Vagina (tissue), 2 donors: ENCODE measurements at regions not wholly inside any gene's neighbourhood (a gene's known extent, or its start where the extent isn't known, plus 50 kb on each side); places are given as distances from the start of the nearest gene placed in this dataset.

Experiments used
- DNase-seq, 2 donors: peaks; one replicate each; pipeline ENCODE4 v3.0.0-alpha.2; 2017; ENCODE audit errors: extremely low spot score in 2 of 2
- H3K27ac ChIP-seq: fragments of 200-600 bp; sonication (generic); one replicate; pipeline ENCODE4 v1.5.1; 2019
- H3K27me3 ChIP-seq: fragments of 200-600 bp; sonication (generic); one replicate; pipeline ENCODE4 v1.5.1; 2019
- H3K36me3 ChIP-seq, 2 donors: fragments of 200-600 bp; sonication (generic); one replicate each; pipeline ENCODE4 v1.5.1; 2017 to 2019
- H3K4me1 ChIP-seq: fragments of 200-600 bp; sonication (generic); one replicate; pipeline ENCODE4 v1.5.1; 2019
- H3K4me3 ChIP-seq, 2 donors: fragments of 200-600 bp; sonication (generic); 1 replicate in 1 of 2; 2 replicates in 1 of 2; pipeline ENCODE4 v1.5.1; 2016 to 2019
- H3K9me3 ChIP-seq: fragments of 200-600 bp; sonication (generic); one replicate; pipeline ENCODE4 v1.5.1; 2019
- POLR2A ChIP-seq, 2 donors: fragments of 450-650 bp; IDR thresholded peaks; one replicate each; pipeline ENCODE4 v1.6.1; 2017; ENCODE audit warnings: antibody characterized with exemption in 2 of 2, mild to moderate bottlenecking in 2 of 2, moderate library complexity in 2 of 2
- POLR2AphosphoS5 ChIP-seq, 2 donors: sonication (generic); formaldehyde crosslinking; IDR thresholded peaks; one replicate each; pipeline ENCODE4 v1.9.0; 2017; ENCODE audit warnings: antibody characterized with exemption in 2 of 2, mild to moderate bottlenecking in 2 of 2, low read depth in 1 of 2; ENCODE audit not compliant: insufficient read depth in 1 of 2
- intact Hi-C: fragments of 100-400 bp; cut with DNase I; formaldehyde crosslinking; loops from one replicate; pipeline ENCODE4 v1.15.1; 2023
- TF ChIP-seq, protein P1 (sequence below), 3 experiments: fragments of 450-650 bp in 2 of 3; fragments of 200-600 bp in 1 of 3; sonication (generic) in 1 of 3; IDR thresholded peaks; one replicate each; pipeline ENCODE4 v1.5.1; 2017 to 2019; ENCODE audit warnings: antibody characterized with exemption in 3 of 3, mild to moderate bottlenecking in 2 of 3, moderate library complexity in 2 of 3

DNA sequence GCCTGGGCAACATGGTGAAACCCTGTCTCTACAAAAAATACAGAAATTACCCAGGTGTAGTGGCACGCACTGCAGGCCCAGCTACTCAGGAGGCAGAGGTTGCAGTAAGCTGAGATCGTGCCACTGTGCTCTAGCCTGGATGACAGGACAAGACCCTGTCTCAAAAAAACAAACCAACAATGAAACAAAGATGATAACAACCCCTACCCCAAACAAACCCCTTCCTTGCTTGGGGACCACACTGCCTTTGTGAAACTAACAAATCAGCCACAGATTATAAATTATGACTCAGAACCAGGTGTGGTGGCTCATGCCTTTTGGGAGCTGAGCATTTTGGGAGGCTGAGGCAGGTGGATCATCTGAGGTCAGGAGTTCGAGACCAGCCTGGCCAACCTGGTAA, 75.3 kb upstream of the RPH3AL start:
- no peaks in the 10 kb centered on the region for H3K36me3 ChIP-seq
- TF ChIP-seq POLR2A (IDR thresholded peaks at IDR 0.05) = no peak
- TF ChIP-seq POLR2AphosphoS5 (IDR thresholded peaks at IDR 0.05; ENCODE audit: insufficient read depth in 1 of 2, low read depth in 1 of 2) = no peak
- TF ChIP-seq, protein P1, sequence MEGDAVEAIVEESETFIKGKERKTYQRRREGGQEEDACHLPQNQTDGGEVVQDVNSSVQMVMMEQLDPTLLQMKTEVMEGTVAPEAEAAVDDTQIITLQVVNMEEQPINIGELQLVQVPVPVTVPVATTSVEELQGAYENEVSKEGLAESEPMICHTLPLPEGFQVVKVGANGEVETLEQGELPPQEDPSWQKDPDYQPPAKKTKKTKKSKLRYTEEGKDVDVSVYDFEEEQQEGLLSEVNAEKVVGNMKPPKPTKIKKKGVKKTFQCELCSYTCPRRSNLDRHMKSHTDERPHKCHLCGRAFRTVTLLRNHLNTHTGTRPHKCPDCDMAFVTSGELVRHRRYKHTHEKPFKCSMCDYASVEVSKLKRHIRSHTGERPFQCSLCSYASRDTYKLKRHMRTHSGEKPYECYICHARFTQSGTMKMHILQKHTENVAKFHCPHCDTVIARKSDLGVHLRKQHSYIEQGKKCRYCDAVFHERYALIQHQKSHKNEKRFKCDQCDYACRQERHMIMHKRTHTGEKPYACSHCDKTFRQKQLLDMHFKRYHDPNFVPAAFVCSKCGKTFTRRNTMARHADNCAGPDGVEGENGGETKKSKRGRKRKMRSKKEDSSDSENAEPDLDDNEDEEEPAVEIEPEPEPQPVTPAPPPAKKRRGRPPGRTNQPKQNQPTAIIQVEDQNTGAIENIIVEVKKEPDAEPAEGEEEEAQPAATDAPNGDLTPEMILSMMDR (IDR thresholded peaks at IDR 0.05) = no peak
- DNase-seq = no peak
- H3K27ac ChIP-seq = no peak overlapping the region
- H3K9me3 ChIP-seq = no peaks in the 10 kb centered on the region
- H3K27me3 ChIP-seq = no peaks in the 10 kb centered on the region
- intact Hi-C loops = no loop called here
- no peak overlapping the region for H3K4me3 ChIP-seq
- H3K4me1 ChIP-seq = no peaks in the 10 kb centered on the region

DNA sequence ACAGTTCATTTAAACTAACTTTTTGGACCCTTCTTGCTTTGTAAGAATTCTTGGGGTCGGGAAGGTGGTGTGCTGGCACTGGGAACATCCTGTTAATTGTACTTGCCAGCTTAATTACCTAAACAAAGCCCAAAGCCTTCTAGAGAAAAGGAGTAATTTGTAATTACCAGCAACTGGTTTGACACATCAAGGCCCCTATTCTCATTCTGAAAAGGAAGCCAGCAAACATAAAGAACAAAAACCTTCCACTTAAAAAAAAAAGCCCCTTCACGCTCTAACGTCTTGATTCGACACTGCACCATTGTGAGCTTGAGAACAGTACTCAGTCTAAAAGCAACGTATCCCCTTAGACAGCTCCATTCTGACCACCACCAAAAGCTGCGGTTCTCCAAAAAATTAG, 74.7 kb upstream of the RPH3AL start:
- no peaks in the 10 kb centered on the region for H3K36me3 ChIP-seq
- TF ChIP-seq, protein P1 (IDR thresholded peaks at IDR 0.05) = no peak
- TF ChIP-seq POLR2A (IDR thresholded peaks at IDR 0.05) = no peak
- TF ChIP-seq POLR2AphosphoS5 (IDR thresholded peaks at IDR 0.05; ENCODE audit: insufficient read depth in 1 of 2, low read depth in 1 of 2) = no peak
- H3K9me3 ChIP-seq = no peaks in the 10 kb centered on the region
- no peak overlapping the region for H3K27ac ChIP-seq
- H3K27me3 ChIP-seq = no peaks in the 10 kb centered on the region
- H3K4me3 ChIP-seq = no peak overlapping the region
- H3K4me1 ChIP-seq = no peaks in the 10 kb centered on the region
- no peak for DNase-seq
- intact Hi-C loops = no loop called here

DNA sequence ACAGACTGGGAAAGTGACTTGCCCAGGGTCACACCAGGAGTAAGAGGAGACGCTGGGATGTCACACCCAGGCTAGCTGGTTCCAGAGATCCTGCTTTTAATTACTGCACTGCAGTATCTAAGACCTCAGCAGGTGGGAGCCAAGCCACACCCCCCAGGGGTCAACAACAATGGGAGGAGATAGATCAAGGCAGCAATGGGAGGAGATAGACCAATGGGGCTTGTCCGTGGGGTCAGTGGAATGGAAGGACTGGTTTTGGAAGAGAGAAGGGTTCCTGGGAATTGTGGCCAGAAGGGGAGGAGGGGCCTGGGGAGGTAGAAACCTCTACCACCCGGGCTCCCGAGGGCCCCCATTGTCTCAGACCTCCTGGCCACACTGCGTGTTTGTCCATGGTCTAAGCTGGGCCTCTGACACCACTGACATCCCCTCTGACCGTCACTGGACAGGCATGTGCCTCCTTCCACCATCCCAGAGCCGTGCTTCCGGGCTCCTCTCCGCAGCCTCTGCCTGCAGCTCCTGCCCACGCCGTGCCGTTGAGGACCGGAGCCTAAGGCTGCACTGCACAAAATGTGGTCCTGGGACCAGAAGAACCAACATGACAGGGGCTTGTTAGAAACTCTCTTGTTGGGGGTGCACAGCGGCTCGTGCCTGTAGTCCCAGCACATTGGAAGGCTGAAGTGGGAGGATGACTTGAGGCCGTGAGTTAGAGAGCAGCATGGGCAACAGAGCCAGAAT, 69.8 kb upstream of the RPH3AL start:
- Histone ChIP-seq H3K4me1 (no peaks in the 10 kb centered on the region), H3K4me3 (no peak overlapping the region), H3K36me3 (no peaks in the 10 kb centered on the region), H3K9me3 (no peaks in the 10 kb centered on the region), H3K27ac (no peak overlapping the region), H3K27me3 (no peaks in the 10 kb centered on the region)
- TF ChIP-seq POLR2AphosphoS5 (IDR thresholded peaks at IDR 0.05; ENCODE audit: insufficient read depth in 1 of 2, low read depth in 1 of 2) (no peak), POLR2A (IDR thresholded peaks at IDR 0.05) (no peak)
- TF ChIP-seq, protein P1 (IDR thresholded peaks at IDR 0.05) = no peak
- intact Hi-C loops = no loop called here
- DNase-seq = no peak

DNA sequence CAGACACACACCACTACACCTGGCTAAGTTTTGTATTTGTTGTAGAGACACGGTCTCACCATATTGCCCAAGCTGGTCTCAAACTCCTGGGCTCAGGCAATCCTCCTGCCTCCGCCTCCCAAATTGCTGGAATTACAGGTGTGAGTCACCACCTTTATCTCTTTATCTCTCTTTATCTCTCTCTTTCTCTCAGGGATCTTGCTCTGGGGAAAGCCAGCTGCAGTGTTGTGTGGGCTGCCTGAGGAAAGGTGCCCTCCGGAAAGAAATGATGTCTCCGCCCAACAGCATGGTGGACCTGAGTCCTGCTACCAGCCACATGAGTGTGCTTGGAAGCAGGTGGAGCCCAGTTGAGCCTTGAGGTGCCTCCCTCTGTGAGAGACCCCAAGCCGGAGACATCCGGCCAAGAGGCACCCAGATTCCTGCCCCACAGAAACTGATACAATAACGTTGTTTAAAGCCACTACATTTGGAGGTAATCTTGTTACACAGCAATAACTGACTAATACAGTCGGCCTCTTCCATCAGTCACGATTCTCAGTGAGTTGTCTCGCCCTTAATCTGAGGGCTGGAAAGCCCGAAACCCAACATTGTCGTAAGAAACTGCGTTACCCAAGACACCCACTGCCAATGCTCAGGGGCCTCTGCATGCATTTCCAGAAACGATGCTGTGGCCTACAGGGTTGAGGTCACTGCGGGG, 68.0 kb upstream of the RPH3AL start:
- no peaks in the 10 kb centered on the region for H3K36me3 ChIP-seq
- no peaks in the 10 kb centered on the region for H3K9me3 ChIP-seq
- no peak overlapping the region for H3K4me3 ChIP-seq
- intact Hi-C loops = no loop called here
- H3K4me1 ChIP-seq = no peaks in the 10 kb centered on the region
- DNase-seq = no peak
- H3K27ac ChIP-seq = no peak overlapping the region
- no peaks in the 10 kb centered on the region for H3K27me3 ChIP-seq
- TF ChIP-seq POLR2AphosphoS5 (IDR thresholded peaks at IDR 0.05; ENCODE audit: insufficient read depth in 1 of 2, low read depth in 1 of 2) (no peak), POLR2A (IDR thresholded peaks at IDR 0.05) (no peak)
- TF ChIP-seq, protein P1 (IDR thresholded peaks at IDR 0.05) = no peak
